Ammon's horn (tissue), 1 donor: ENCODE measurements at regions not wholly inside any gene's neighbourhood (a gene's known extent, or its start where the extent isn't known, plus 50 kb on each side); places are given as distances from the start of the nearest gene placed in this dataset.
"Not testable (repeated sequence)": the region's sequence is repeated elsewhere in the genome, so short reads cannot be mapped to it uniquely, and the experiment has no call there.

ENCODE experiments used
- DNase-seq: peaks from one replicate; pipeline ENCODE4 v3.0.0-alpha.2; 2016; ENCODE audit warnings: low spot score

DNA sequence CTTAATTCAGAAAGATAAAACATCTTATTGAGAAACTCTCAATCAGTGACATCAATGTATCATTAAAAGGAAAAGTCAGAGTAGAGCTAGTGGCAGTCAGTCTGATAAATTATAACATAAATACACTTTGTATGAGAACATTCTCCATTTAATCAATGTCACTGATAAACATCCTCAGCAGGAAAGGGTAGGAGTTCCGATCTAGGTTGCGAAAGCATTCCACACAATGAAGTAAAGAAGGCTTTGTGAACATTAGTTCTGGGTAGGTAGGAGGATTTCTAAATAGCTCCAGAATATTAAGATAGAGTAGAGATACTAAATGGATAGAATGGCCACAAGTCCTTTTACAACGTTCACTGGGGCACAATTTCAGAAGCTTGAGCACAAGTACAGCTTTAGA lies 179.7 kb upstream of the MALRD1 start:
- DNase-seq = no peak

DNA sequence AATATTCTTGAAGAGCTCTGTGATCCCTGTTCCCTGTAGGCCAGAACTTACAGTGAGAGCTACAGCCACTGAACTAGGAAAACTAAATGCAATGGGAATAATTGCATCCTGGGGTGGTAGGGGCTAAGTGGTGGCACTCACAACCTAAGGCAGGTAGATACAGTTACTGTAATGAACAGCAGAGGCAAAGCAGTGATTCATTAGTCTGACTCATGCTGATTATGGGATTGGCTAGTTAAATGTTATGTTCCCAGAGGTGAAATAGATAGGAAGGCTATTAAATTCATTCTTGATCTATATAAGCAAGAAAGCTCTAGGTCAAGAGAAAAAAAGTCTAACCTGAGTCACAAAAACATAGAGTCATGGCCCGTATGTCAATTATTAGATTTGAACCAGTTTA lies 173.1 kb upstream of the MALRD1 start:
- no peak for DNase-seq

DNA sequence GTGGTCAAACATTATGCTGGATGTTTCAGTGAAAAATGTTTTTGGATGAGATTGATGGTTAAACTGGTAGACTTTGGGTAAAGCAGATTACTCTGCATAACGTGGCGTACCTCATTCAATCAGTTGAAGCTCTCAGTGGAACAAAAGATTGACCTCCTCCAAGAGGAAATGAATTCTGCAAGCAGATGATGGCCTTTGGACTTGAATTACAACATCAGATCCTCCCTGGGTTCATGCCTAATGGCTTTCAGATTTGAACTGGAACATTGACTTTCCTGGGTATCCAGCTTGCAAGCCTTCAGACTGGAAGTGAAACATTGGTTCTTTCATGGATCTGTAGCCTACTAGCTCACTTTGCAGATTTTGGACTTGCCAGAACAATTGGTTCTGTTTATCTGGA lies 169.3 kb upstream of the MALRD1 start:
- no peak for DNase-seq

DNA sequence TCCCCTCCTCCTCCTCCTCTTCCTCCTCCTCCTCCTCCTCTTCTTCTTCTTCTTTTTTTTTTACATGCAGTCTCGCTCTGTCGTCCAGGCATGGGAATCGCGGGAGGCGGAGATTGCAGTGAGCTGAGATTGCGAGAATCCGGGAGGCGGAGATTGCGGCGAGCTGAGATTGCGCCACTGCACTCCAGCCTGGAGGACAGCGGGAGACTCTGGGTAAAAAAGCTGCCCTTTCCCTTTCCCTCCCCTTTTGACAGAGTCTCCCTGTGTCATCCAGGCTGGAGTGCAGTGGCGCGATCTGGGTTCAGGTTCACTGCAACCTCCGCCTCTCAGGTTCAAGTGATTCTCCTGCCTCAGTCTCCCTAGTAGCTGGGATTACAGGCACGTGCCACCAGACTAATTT lies 168.1 kb upstream of the MALRD1 start:
- no peak for DNase-seq

DNA sequence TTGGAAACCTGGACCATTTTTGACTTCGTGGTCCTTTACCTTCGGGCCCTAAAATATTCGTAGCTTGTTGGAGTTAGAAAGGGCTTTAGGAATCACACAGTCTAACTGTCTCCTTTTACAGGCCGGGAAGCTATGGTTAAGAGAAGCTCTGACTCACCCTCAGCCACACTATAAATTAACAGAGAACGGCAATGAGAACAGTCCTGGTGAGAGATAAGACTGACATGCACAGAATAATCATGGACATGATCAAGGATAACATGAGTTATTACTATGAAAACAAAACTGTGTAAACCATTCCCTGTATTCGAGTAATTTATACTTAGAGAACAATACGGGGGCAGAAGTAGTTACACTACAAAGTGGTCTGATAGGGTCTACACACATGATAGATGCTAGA lies 162.5 kb upstream of the MALRD1 start:
- no peak for DNase-seq

GRCh38 chr10:18906636-18907035 lies 142.0 kb upstream of the MALRD1 start:
- no peak for DNase-seq

GRCh38 chr10:18917431-18917830 lies 131.2 kb upstream of the MALRD1 start:
- DNase-seq = not testable (repeated sequence)

DNA sequence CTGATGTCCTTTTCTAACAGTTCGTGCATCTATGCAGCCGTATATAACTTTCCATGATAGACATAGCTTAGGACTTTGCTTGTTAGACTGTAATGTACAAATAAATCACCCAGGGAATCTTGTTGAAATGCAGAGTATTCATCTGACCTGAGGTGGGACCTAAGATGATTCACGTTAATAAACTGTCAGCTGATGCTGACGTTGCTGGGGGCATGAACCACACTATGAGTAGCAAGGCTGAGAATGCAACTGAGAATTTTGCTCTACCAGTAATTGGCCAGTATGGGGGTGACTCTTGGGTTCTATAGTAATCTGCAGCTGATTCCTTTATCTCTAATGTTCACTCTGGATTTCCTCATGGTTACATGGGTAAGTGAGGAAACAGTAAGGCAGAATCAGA lies 130.1 kb upstream of the MALRD1 start:
- DNase-seq = no peak

DNA sequence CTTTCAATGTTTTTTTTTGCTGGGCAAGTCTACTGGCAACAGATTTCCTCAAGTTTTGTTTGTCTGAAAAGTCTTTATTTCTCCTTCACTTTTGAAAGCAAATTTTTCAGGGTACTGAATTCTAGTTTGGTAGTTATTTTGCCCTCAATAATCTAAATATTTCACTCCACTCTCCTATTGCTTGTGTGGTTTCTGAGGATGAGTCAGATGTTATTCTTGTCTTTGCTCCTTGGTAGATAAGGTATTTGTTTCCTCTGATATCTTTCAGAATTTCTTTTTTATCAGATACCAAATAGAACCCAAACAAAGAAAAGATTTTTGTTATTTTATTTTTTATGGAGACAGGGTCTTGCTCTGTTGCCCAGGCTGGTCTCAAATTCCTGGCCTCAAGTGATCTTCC lies 99.2 kb upstream of the MALRD1 start:
- DNase-seq = no peak

DNA sequence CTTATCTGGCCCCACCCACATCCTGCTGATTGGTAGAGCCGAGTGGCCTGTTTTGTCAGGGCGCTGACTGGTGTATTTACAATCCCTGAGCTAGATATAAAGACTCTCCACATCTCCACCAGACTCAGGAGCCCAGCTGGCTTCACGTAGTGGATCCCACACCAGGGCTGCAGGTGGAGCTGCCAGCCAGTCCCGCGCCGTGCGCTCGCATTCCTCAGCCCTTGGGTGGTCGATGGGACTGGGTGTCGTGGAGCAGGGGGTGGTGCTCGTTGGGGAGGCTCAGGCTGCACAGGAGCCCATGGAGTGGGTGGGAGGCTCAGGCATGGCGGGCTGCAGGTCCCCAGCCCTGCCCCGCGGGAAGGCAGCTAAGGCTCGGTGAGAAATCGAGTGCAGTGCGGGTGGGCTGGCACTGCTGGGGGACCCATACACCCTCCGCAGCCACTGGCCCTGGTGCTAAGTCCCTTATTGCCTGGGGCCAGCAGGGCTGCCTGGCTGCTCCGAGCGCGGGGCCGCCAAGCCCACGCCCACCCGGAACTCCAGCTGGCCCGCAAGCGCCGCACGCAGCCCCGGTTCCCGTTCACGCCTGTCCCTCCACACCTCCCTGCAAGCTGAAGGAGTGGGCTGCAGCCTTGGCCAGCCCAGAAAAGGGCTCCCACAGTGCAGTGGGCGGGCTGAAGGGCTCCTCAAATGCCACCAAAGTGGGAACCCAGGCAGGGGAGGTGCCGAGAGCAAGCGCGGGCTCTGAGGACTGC lies 97.4 kb upstream of the MALRD1 start:
- DNase-seq = not testable (repeated sequence)

- DNase-seq = no peak
Measured at GRCh38 chr10:18955061-18955460, 93.5 kb upstream of the MALRD1 start.

DNA sequence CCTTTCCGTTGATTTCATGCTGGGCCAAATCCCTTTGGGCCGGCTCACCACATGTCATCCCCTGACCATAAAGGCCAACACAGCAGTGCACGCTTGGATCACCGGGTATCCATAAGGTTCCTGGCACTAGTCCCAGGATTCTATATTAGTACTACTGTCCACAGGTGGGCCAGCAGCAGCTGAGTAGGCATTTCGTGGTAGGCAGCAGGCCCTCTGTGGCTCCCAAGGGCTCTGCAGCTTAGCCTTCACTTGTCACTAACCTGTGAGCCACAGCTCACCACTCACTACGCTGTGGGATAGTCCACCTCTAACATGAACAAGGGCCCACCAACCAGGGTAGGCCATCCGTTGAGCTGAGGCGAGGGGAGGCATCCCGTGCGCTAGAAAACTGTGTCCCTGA lies 89.2 kb upstream of the MALRD1 start:
- DNase-seq = no peak

DNA sequence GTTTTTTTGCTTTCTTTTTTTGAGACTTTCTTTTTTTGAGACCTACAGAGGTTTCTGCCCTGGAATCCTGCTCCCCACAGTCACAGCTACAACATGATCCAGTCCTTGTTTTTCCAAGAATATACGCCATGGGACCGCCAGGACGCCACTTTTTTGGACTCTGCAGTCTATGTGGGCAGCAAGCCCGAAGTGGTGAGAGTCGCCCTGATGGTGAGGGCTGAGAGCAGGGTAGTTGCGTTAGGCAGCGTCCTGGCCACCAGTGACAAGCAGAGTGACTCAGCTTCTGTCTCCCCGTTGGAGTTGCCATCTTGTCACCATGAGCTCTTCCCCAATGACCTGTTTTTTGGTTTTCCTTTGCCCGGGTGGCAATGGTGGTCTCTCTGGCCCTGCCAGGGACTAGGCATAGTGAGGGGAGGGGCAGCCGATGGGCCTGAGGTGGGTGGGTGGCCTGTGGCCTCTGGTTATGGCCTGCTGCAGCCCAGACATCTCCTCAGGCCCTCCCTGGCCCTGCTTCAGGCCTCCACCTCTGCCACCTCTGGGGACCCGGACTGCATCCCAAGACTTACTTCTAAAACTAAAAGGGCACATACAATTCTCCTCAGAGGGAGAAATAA lies 88.0 kb upstream of the MALRD1 start:
- no peak for DNase-seq

DNA sequence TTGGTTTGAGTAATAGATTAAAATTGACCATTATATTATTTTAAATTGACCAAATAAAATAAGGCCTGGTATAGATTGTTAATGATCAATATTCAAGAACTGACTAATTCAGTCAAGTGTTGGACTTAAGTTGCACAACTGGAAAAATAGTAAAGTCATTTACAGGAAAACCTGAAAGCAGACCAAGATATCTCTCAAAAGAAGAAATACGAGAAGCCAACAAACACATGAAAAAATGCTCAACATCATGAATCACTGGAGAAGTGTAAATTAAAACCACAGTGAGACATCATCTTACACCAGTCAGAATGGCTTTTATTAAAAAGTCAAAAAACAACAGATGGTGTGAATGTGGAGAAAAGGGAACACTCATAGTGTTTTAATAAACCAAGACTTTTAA lies 80.4 kb upstream of the MALRD1 start:
- DNase-seq = no peak

DNA sequence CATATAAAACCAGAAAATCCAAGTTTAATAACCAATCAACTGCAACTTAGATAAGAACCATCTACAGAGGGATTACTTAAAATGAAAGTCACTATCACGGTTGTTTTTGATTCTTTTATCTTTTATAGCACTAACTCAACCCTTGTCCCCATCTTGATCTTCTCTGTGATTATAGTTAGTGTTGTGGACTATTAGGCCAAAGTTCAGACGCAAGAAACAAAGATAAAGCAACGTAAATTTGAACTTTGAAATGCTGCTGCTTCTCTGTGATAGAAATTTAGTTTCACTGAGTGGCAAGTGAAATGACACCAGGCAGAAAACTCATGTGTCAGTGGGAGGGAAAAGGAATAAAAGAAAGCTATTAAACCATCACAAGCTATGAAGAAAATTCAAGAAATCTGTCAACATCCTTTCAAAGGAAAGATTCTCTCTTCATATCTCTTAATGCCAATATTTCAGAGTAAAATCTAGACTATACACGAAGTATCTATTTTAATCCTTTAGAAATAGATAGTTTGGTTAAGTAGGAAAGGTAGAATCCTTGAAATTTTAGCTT lies 71.8 kb upstream of the MALRD1 start:
- no peak for DNase-seq

DNA sequence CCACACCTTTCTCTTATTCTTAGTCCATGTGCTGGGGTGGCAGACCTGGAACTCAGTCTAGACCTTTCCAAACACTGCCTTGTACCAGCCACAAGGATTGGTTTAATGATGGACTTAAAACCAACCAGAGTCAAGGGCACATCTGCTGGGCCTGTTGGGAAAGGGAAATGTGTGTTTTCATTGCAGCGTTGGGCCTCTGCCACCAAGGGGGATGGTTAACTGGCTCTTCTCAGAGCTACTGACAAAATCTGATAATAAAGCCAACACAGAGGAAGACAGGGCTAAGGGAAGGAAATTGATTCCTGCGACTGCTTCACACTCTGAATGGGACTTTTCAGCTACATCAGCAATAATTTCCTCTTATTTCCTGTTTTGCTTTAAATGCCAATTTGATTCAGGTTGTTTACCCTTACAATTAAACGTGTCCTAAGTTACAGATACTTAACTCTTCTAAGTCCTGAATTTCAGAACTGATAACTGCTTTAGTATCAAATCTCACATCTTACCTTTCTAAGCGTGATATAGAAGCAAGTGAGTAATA lies 68.4 kb upstream of the MALRD1 start:
- no peak for DNase-seq

DNA sequence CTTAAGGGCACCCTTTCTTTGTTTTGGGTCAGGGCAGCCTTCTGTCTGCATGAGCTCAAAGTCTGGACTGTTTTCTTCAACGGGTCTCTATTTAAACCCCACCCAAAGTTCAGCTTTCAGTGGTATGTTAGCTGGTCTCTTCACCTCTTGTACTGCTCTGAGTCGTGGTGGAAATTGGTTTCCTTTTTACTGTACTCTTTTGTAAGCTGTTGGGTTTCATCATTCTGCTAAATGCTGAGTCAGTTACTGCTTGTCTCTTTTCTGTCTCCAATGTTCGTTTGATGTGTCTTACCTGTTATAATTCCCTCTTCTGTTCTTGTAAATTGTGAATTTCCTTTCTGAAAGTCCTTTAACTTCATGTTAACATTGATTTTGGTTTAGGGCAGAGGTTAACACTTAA lies 64.1 kb upstream of the MALRD1 start:
- no peak for DNase-seq

DNA sequence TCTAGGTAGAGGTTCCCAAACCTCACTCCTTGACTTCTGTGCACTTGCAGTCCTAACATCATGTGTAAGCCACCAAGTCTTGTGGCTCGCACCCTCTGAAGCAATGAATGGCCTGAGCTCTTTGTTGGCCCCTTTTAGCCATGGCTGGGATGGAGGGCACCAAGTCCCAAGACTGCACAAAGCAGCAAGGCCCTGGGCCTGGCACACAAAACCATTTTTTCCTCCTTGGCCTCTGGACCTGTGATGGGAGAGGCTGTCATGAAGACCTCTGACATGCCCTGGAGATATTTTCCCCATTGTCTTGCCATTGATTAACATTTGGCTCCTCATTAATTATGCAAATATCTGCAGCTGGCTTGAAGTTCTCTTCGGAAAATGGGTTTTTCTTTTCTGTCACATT lies 60.3 kb upstream of the MALRD1 start:
- DNase-seq = no peak
